ENCODE measurements at regions not wholly inside any gene's neighbourhood (a gene's known extent, or its start where the extent isn't known, plus 50 kb on each side); places are given as distances from the start of the nearest gene placed in this dataset.
"Not testable (repeated sequence)": the region's sequence is repeated elsewhere in the genome, so short reads cannot be mapped to it uniquely, and the experiment has no call there.

GRCh38 chr7:41459623-41460261 lies 243.1 kb downstream of the INHBA start:
- DNase-seq: no peak

- DNase-seq: no peak
These were observed 243.7 kb downstream of the INHBA start for GRCh38 chr7:41459183-41459582.

DNA sequence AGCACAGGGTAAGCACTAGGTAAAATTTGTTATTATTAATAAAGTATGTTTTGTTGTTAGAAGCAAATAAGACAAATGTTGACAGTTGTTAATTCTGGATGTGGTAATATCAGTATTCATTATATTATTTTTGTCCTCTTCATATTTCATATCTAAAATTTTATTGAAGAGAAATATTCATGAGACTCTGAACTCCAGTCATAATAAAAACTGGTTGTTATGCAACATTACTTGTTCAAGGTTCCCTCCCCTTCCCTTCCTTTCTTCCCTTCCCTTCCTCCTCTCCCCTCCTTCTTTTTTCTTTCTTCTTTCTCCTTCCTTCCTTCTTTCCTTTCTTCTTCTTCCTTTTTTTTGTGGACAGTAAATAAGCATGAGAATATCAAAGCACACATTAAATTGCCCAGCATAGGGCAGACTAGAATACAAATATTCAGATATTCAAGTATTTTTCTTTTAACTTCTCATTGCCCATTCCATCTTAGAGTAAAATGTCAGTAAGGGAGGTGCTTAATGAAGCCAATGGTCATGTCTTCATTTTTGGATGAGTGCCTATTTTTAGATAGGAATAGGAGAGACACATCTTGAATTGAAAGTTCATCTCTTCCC lies 245.0 kb downstream of the INHBA start:
- no peak for DNase-seq

- DNase-seq: no peak
These were observed 251.1 kb downstream of the INHBA start for GRCh38 chr7:41451826-41452225.

DNA sequence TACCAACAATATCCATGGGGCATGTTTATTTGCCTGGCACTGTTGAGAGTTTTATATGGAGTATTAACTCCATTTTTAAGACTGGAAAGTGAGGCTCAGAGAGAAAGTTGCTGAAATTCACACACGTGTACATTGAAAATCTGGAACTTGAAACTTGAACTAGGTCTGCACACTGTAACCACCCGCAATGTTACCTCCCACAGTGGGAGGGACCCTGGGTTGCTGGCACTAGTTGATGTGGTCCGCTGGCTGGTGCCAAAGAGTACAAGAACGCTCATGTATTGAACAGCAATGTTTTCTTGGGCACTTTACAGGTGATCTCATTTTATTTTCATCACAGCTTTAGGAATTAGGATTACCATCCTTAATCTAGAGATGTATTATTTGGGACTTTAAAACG lies 253.2 kb downstream of the INHBA start:
- DNase-seq: no peak

GRCh38 chr7:41449286-41449685 lies 253.6 kb downstream of the INHBA start:
- DNase-seq: no peak

- no peak for DNase-seq
These were observed 254.8 kb downstream of the INHBA start for GRCh38 chr7:41448104-41448503.

GRCh38 chr7:41447450-41448042 lies 255.3 kb downstream of the INHBA start:
- no peak for DNase-seq

DNA sequence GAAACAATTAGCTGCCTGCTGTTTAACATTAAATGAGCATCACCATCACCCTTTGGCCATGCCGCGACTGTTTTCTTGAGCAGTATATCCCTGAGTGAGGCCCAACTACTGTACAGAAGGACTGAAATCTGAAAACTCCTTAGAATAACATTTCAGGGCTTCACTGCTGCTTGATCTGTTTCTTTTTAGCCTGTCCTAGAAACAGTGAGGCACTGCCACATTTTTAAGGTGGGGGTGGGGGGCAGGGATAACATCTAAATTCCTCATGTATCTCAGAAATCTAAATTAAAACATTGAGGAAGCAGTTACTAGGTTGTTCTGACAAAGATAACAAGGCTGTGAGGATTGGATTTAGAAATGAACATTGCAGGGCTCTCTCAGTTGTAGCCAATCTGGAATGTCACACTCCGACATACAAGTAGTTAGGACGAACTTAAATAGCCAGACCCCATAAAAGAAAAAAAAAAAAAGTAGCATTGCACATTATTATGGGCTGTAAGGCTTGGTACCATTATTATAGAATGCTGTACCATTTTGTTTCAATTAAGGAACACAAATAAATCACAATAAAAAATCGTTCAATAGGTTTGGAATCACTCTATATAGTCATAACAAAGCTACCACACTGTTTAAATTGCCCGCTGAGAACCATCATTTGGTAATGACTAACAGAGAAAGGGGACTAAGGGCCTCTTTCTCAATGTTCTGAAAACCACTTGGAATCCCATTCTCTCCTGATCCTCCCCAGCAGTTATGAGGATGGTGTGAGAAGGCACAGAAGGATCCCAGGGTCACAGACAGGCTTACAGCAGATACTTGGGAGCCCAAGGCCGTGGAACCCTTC lies 256.1 kb downstream of the INHBA start:
- no peak for DNase-seq

GRCh38 chr7:41445946-41446345 lies 256.9 kb downstream of the INHBA start:
- no peak for DNase-seq

- DNase-seq: no peak
These were observed 257.5 kb downstream of the INHBA start for GRCh38 chr7:41445432-41445831.

DNA sequence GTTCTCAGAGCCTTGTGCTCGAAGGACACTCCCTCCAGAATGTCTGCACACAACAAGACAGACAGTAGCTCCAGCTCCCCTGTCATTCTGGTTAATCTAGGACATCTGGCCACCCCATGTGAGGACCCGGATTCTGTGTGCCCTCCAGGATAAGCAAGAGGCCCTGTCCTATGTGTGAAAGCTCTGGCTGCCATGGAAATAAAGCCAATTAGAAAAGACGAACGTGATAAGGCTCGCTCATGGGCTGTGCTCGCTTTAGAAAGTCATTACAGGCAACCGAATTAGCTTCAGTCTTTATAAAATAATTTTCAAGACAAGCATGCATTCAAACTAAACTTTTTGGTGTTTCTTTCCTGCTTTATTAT lies 263.4 kb downstream of the INHBA start:
- DNase-seq: no peak

DNA sequence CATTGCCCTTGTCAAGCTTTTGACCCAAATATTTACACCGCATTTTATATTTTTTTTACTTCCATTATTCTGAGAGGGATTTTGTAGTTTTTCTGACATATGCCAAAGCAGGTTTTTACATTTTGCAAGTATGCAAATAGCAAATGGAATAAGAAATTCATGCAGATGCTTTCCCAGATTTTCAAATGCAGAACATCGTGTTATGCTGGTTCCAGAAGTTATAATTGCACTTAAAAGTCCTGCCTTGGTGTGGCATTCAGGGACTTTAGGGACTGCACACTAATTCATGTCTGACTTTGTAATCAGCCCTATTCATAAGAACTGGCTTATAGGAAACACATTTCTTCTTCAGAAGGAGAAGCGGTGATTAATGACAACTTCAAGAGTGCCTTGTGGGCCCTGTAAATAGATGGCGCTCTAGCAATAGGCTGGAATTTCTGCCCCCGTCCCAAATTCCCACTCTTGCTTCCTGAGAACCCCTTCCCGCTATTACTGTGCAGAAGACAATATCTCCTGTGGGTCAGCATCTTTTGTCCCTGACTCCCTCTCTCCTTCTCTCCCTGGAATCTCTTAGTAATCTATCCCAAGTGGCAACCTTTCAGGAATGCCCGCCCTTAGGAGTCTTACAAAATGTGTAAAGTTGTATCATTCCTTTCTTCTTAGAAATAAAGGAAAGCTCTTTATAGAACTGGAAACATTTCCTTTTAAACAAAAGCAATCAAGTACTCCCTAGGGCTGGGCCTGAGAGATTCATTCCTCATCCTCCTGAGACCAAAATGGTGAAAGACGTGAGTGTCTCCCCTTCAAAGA lies 264.0 kb downstream of the INHBA start:
- DNase-seq: no peak

DNA sequence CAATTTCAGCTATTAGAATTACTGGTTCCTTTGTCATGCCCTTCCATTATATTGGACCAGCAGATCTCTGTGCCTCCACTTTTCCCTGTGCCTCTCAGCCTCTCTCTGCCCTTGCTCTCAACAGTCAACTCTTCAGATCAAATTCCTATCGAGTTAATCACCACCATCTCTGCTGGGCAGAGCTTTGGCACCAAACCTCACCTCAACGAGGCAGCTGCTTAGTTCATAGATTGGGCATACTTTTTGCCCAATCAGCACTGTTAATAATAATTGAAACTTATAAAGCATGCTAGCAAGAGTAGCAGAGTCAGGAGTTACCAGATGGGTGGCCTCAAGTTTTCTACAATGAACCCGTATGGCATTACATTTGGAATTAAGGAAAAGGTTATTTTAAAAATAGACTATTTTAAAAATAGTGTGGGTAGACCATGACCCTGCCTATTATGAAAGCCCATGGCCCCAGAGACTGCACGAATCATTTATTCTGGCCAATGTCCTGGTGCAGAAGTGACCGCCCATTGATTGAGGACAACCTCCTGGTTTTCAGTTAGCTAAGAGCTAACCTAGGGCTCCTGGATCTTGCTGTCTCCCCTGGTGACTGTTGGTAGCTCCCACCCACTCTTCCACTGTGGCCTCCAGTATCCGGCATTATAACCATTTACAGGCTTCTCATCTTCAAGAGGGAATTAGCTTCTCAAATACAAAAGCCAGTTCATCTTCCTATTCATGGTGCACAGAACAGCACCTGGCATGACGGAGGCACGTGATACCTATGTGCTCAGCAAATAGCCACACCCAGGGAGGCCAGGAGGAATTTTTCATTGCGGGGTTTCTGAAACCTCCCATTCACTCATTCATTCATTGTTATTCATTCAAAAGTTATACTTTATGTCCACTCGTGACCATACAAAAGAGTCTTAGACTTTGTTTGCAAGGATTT lies 265.4 kb downstream of the INHBA start:
- DNase-seq: peak; percentile 16 to 54

GRCh38 chr7:41436139-41436538 lies 266.8 kb downstream of the INHBA start:
- no peak for DNase-seq

DNA sequence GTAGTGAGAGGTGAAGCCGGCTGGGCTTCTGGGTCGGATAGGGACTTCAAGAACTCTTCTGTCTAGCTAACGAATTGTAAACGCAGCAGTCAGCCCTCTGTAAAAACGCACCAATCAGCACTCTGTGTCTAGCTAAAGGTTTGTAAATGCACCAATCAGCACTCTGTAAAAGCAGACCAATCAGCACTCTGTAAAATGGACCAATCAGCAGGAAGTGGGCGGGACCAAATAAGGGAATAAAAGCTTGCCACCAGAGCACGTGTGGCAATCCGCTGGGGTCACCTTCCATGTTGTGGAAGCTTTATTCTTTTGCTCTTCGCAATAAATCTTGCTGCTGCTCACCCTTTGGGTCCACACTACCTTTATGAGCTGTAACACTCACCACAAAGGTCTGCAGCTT lies 267.9 kb downstream of the INHBA start:
- DNase-seq: not testable (repeated sequence)

DNA sequence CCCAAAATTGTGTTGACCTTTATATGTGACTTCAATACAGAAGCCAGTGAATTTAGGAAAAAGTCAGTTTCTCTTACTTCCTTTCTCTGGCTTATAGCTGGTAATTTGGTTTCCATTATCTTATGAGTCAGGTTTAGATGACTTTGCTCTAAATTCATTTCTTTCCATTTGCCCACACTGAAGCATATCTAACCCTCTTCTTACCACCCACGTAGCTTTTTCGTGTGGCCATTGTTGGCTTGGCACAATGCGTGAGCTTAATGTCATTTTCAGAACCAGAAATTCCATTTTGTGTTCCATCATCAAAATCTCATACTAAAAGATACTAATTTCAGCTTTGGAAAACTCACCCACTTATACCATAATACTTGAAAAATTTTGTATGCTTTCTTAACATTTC lies 271.2 kb downstream of the INHBA start:
- no peak for DNase-seq

DNA sequence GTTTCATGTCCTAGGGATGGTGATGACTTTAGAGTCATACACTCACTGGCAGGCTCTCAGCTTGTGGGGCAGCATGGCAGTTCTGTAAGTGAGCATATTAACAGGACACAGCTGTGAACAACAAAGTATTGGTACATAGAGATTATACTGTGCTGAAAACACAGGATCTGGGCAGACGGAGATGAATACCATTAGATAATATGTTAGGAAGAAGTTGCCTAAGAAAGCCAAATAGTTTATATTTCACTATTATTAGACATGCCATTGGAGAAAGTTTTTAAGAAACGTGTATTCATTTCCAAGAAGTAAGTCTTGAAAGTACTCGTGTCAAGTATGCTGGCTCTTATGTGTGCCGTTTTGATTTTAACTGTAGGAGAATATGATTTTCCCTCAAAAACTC lies 274.5 kb downstream of the INHBA start:
- DNase-seq: no peak

DNA sequence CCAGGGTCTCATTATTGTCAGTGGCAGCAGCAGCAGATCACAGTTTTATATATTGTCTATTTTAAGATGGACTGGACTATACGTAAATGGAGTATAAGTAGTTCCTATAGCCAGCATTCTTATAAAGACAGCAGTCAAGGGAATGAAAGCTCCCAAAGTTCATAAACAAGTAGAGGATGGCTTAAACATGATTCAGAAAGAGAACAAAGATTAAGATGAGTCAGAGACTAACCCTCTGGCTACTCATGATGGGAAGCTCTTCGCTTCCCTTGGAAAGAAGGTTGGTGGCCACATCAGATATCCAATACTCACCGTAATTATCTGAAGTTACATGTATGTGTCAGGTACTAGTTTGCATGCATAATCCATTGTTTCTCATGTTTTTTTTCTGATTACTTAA lies 277.0 kb downstream of the INHBA start:
- no peak for DNase-seq

- no peak for DNase-seq
These were observed 281.8 kb downstream of the INHBA start for GRCh38 chr7:41421056-41421455.

- DNase-seq: no peak
These were observed 282.5 kb downstream of the INHBA start for GRCh38 chr7:41420421-41420820.

DNA sequence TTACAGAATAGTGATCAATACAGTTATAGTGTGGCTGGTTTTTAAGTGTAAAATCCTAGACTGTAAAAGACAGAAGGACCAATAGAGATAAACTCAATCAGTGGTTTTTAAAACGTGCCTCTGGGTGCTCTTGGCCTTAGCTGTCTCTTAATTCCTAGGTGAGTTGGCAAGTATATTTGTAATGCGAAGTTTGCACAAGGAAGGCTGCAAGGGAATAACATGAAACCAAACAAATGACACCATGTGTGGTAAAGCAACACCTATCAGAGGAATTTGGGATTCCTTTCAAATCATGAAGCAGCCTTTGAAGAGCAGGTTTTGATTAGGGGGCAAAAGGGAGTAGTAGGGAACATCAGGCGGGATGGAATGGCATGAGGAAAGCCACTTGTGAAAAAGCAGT lies 284.6 kb downstream of the INHBA start:
- no peak for DNase-seq

Data from SHP77 (cell line).